Endothelial cell of umbilical vein (primary cell): ENCODE measurements at regions not wholly inside any gene's neighbourhood (a gene's known extent, or its start where the extent isn't known, plus 50 kb on each side); places are given as distances from the start of the nearest gene placed in this dataset.

ENCODE experiments used
- BruUV-seq: library from RNA; stranded (reverse); fragments of 400-500 nt; replicated peaks from 2 replicates; lab custom pipeline; 2021; lab: Mats Ljungman, UMichigan
- CTCF ChIA-PET: fragments of 300-600, 350-600 bp; sonication (Branson Sonifier 250); formaldehyde crosslinking; loops from one replicate; lab custom pipeline; 2021; ENCODE audit warnings: antibody characterized with exemption, inconsistent platforms; lab: Charles Lee
- POLR2A ChIA-PET: fragments of 300-600, 350-600 bp; sonication (Branson Sonifier 250); formaldehyde crosslinking; loops from one replicate; lab custom pipeline; 2021; ENCODE audit warnings: antibody characterized with exemption, inconsistent platforms; lab: Charles Lee
- DNase-seq: peaks from one replicate; pipeline ENCODE4 v3.0.0-alpha.2; 2011; ENCODE audit warnings: low read depth, low spot score
- FAIRE-seq: peaks from 2 replicates; lab custom pipeline; 2011; peaks lifted over from hg19 to GRCh38; lab: Jason Lieb, UNC
- H2AFZ ChIP-seq: 2 replicates; pipeline ENCODE4 v1.6.0; 2012; ENCODE audit warnings: low read depth, low read length, control low read depth, inconsistent platforms
- H3K27ac ChIP-seq: 2 replicates; pipeline ENCODE4 v1.5.1; 2011; ENCODE audit warnings: low read depth, mild to moderate bottlenecking, control low read depth, low read length, moderate library complexity; ENCODE audit not compliant: insufficient read depth
- H3K27me3 ChIP-seq, 2 experiments: 2 replicates each; pipeline versions ENCODE4 v1.6.0 to v1.6.1; 2011; ENCODE audit warnings: low read length in 2 of 2, mixed read lengths in 1 of 2; ENCODE audit not compliant: control insufficient read depth in 2 of 2, insufficient read depth in 2 of 2
- H3K36me3 ChIP-seq, 2 experiments: 2 replicates in 1 of 2; 3 replicates in 1 of 2; pipeline ENCODE4 v1.5.1; 2011; ENCODE audit warnings: low read length in 2 of 2, mild to moderate bottlenecking in 1 of 2, moderate library complexity in 1 of 2; ENCODE audit not compliant: control insufficient read depth in 2 of 2, insufficient read depth in 2 of 2; ENCODE audit errors: extremely low read depth in 1 of 2
- H3K4me1 ChIP-seq: 3 replicates; pipeline ENCODE4 v1.5.1; 2011; ENCODE audit warnings: mild to moderate bottlenecking, low read length; ENCODE audit not compliant: control insufficient read depth, insufficient read depth; ENCODE audit errors: extremely low read depth
- H3K4me2 ChIP-seq: 2 replicates; pipeline ENCODE4 v1.6.1; 2011; ENCODE audit warnings: low read length, control low read depth, mixed read lengths; ENCODE audit not compliant: insufficient read depth
- H3K4me3 ChIP-seq, 3 experiments: fragments of 200-600 bp in 1 of 3; sonication (generic), shearing (Covaris generic) in 1 of 3; replicated peaks in 1 of 3; 2 replicates each; pipeline ENCODE4 v1.5.1; 2011 to 2016; ENCODE audit warnings: control low read depth in 3 of 3, low read length in 3 of 3, mild to moderate bottlenecking in 2 of 3, inconsistent platforms in 1 of 3, low read depth in 1 of 3, moderate library complexity in 1 of 3; ENCODE audit not compliant: insufficient read depth in 1 of 3
- H3K79me2 ChIP-seq: 2 replicates; pipeline ENCODE4 v1.6.0; 2012; ENCODE audit warnings: low read length, inconsistent platforms; ENCODE audit not compliant: control insufficient read depth, insufficient read depth
- H3K9ac ChIP-seq: replicated peaks from 2 replicates; pipeline ENCODE3; 2011; ENCODE audit warnings: low read length, control low read depth; ENCODE audit not compliant: insufficient read depth; ENCODE audit errors: extremely low read depth
- H3K9me1 ChIP-seq: replicated peaks from 3 replicates; pipeline ENCODE4 v1.6.0; 2011; ENCODE audit warnings: mild to moderate bottlenecking, low read length; ENCODE audit not compliant: control insufficient read depth, insufficient read depth; ENCODE audit errors: extremely low read depth
- H3K9me3 ChIP-seq: replicated peaks from 2 replicates; pipeline ENCODE4 v1.5.1; 2012; ENCODE audit warnings: low read length, inconsistent platforms; ENCODE audit not compliant: control insufficient read depth, insufficient read depth
- H4K20me1 ChIP-seq: replicated peaks from 2 replicates; pipeline ENCODE3; 2011; ENCODE audit warnings: mild to moderate bottlenecking, low read length; ENCODE audit not compliant: control insufficient read depth, insufficient read depth; ENCODE audit errors: extremely low read depth
- EZH2 ChIP-seq: IDR thresholded peaks from 2 replicates; pipeline ENCODE4 v1.6.1; 2012; ENCODE audit warnings: borderline replicate concordance, low read depth, mild to moderate bottlenecking, moderate library complexity, low read length, inconsistent platforms; ENCODE audit not compliant: severe bottlenecking
- FOS ChIP-seq: IDR thresholded peaks from 2 replicates; pipeline ENCODE4 v1.6.1; 2011; ENCODE audit warnings: mild to moderate bottlenecking, low read length, moderate library complexity, borderline replicate concordance; ENCODE audit not compliant: insufficient read depth
- GATA2 ChIP-seq: IDR thresholded peaks from 2 replicates; pipeline ENCODE4 v1.7.0; 2011; ENCODE audit warnings: low read depth, mild to moderate bottlenecking, moderate library complexity, mixed read lengths, low read length; ENCODE audit not compliant: insufficient read length, insufficient read depth
- JUN ChIP-seq: IDR thresholded peaks from 2 replicates; pipeline ENCODE4 v1.6.1; 2011; ENCODE audit warnings: borderline replicate concordance, low read depth; ENCODE audit not compliant: insufficient read length, insufficient read depth
- MAX ChIP-seq: IDR thresholded peaks from 2 replicates; pipeline ENCODE4 v1.6.1; 2011; ENCODE audit not compliant: insufficient read depth, insufficient read length
- MYC ChIP-seq: IDR thresholded peaks from one replicate; pipeline ENCODE4 v1.6.1; 2011; ENCODE audit warnings: mild to moderate bottlenecking, low read depth, low read length
- POLR2A ChIP-seq: IDR thresholded peaks from 2 replicates; pipeline ENCODE4 v1.6.1; 2012; ENCODE audit warnings: low read depth, mild to moderate bottlenecking, control low read depth, low read length
- POLR2AphosphoS5 ChIP-seq: IDR thresholded peaks from 2 replicates; pipeline ENCODE4 v1.6.1; 2012; ENCODE audit warnings: low read depth, mild to moderate bottlenecking, control low read depth, low read length, moderate library complexity; ENCODE audit not compliant: insufficient read depth
- dilution Hi-C: fragments of 300-500 bp; cut with MboI; formaldehyde crosslinking; loops from one replicate; pipeline ENCODE4 v1.15.0; 2019; ENCODE audit warnings: low sequenced_read_pairs; ENCODE audit not compliant: extremely low pct_ligation_motif_present
- intact Hi-C: fragments of 100-400 bp; cut with micrococcal nuclease; formaldehyde crosslinking; loops from one replicate; pipeline ENCODE4 v1.10.0; 2022
- TF ChIP-seq, protein P1 (sequence below), 2 donors: IDR thresholded peaks; 1 replicate in 1 of 2; 2 replicates in 1 of 2; pipeline ENCODE4 v1.5.1; 2011; ENCODE audit warnings: low read length in 2 of 2, mild to moderate bottlenecking in 2 of 2, moderate library complexity in 2 of 2, control low read depth in 1 of 2, inconsistent platforms in 1 of 2, low read depth in 1 of 2; ENCODE audit not compliant: insufficient read depth in 1 of 2; ENCODE audit errors: extremely low read depth in 1 of 2

DNA sequence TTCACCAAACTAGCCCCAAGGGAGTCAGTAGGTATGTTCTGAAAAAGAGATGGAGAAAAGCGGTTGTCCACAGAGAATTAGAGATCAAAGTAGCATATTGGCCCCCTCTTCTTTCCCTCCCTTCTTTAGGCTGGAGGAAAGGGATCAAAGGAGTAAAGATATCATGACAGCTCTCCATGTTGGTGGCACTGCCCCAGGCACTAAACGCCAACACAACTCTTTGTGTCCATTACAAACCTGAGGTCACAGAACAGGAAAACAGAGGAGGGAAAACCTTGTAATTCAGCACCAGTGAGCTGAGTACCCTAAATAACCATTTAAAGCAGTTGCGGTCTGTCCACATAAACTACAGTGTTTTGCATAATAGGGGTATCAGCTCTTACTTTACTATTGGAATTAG is 113.0 kb upstream of the TFAP2D start:
- CTCF ChIA-PET = interaction anchor here (1.0 to 2.4 kb wide), 4 partner anchors 10 to 472 kb away, joined by 3 to 16 read pairs (median 4); no protein-coding TSS in a partner anchor
- no peak for FAIRE-seq

More for the DNA sequence above, 113.0 kb upstream of the TFAP2D start:
- H2AFZ ChIP-seq = no peak overlapping the region
- H3K4me3 ChIP-seq = no peak overlapping the region
- dilution Hi-C loops = no loop called here
- no peak overlapping the region for H3K27ac ChIP-seq
- H3K36me3 ChIP-seq = no peaks in the 10 kb centered on the region
- H3K9ac ChIP-seq = no peak overlapping the region
- H3K9me1 ChIP-seq = no peaks in the 10 kb centered on the region
- H3K27me3 ChIP-seq = no peaks in the 10 kb centered on the region
- DNase-seq = no peak
- H3K79me2 ChIP-seq = no peaks in the 10 kb centered on the region
- H4K20me1 ChIP-seq = no peaks in the 10 kb centered on the region
- POLR2A ChIA-PET = no interaction called here
- TF ChIP-seq EZH2 (no peak), POLR2A (no peak), JUN (no peak), MYC (no peak), MAX (no peak), POLR2AphosphoS5 (no peak), GATA2 (no peak), FOS (no peak)
- TF ChIP-seq, protein P1, sequence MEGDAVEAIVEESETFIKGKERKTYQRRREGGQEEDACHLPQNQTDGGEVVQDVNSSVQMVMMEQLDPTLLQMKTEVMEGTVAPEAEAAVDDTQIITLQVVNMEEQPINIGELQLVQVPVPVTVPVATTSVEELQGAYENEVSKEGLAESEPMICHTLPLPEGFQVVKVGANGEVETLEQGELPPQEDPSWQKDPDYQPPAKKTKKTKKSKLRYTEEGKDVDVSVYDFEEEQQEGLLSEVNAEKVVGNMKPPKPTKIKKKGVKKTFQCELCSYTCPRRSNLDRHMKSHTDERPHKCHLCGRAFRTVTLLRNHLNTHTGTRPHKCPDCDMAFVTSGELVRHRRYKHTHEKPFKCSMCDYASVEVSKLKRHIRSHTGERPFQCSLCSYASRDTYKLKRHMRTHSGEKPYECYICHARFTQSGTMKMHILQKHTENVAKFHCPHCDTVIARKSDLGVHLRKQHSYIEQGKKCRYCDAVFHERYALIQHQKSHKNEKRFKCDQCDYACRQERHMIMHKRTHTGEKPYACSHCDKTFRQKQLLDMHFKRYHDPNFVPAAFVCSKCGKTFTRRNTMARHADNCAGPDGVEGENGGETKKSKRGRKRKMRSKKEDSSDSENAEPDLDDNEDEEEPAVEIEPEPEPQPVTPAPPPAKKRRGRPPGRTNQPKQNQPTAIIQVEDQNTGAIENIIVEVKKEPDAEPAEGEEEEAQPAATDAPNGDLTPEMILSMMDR (IDR thresholded peaks at IDR 0.05; ENCODE audit: extremely low read depth in 1 of 2, insufficient read depth in 1 of 2, low read depth in 1 of 2, low read length in 2 of 2) = no peak
- BruUV-seq = no TSS peak
- H3K4me1 ChIP-seq = no peaks in the 10 kb centered on the region
- no peaks in the 10 kb centered on the region for H3K9me3 ChIP-seq
- intact Hi-C loops = no loop called here
- H3K4me2 ChIP-seq = no peak overlapping the region
